NB4 (cell line): ENCODE measurements at regions not wholly inside any gene's neighbourhood (a gene's known extent, or its start where the extent isn't known, plus 50 kb on each side); places are given as distances from the start of the nearest gene placed in this dataset.

Experiments
- MYC ChIP-seq: IDR thresholded peaks from 2 replicates; pipeline ENCODE4 v1.6.1; 2011; ENCODE audit warnings: low read depth, low read length
- POLR2A ChIP-seq: IDR thresholded peaks from 2 replicates; pipeline ENCODE4 v1.6.1; 2011; ENCODE audit warnings: mild to moderate bottlenecking; ENCODE audit not compliant: insufficient read length; ENCODE audit errors: extremely low read depth
- TF ChIP-seq, protein P1 (sequence below): IDR thresholded peaks from one replicate; pipeline ENCODE4 v1.5.1; 2012; ENCODE audit warnings: low read depth, low read length

DNA sequence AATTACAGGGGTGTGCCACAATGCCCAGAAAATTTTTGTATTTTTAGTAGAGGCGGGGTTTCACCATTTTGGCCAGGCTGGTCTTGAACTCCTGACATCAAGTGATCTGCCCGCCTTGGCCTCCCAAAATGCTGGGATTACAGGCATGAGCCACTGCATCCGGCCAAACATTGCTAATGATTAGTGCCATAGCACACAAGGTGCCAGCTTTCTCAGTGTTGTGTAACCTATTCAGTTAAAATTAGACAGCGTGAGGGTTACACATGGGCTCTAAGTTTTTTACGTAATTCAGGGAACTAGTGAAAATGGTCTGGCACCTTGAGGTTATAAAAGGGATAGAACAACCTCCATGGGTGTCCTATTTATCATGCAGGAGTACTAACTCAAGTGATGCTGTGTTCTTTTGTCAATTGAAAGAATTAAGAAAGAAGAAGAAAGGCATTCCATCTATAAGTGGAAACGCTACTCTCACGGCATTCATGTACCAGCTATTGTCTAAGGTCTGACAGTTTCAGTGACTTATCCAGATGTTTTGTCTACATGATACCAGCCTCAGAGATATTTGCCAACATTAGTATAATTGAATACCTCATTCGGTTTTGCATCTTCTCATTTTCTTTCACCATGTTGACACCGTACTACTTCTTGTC, 84.7 kb downstream of the EOMES start:
- TF ChIP-seq, protein P1, sequence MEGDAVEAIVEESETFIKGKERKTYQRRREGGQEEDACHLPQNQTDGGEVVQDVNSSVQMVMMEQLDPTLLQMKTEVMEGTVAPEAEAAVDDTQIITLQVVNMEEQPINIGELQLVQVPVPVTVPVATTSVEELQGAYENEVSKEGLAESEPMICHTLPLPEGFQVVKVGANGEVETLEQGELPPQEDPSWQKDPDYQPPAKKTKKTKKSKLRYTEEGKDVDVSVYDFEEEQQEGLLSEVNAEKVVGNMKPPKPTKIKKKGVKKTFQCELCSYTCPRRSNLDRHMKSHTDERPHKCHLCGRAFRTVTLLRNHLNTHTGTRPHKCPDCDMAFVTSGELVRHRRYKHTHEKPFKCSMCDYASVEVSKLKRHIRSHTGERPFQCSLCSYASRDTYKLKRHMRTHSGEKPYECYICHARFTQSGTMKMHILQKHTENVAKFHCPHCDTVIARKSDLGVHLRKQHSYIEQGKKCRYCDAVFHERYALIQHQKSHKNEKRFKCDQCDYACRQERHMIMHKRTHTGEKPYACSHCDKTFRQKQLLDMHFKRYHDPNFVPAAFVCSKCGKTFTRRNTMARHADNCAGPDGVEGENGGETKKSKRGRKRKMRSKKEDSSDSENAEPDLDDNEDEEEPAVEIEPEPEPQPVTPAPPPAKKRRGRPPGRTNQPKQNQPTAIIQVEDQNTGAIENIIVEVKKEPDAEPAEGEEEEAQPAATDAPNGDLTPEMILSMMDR: no peak
- no peak for TF ChIP-seq POLR2A
- no peak for TF ChIP-seq MYC
